T-cell (primary cell): ENCODE measurements at regions not wholly inside any gene's neighbourhood (a gene's known extent, or its start where the extent isn't known, plus 50 kb on each side); places are given as distances from the start of the nearest gene placed in this dataset.

Experiments used
- ATAC-seq, 4 experiments: fragments of 200-7000 bp in 3 of 4; fragments of 150-1000 bp in 1 of 4; cut with Tn5 transposase; replicated peaks in 1 of 4; 1 replicate in 3 of 4; 2 replicates in 1 of 4; pipeline ENCODE4 v1.10.0; 2021; ENCODE audit warnings: moderate library complexity in 3 of 4, mild to moderate bottlenecking in 2 of 4, moderate number of reproducible peaks in 1 of 4
- CTCF ChIA-PET, 2 donors: fragments of 300-600 bp; sonication (Branson Sonifier 250); formaldehyde crosslinking; loops; one replicate each; lab custom pipeline; 2022; ENCODE audit warnings: antibody characterized with exemption in 2 of 2; lab: Charles Lee
- POLR2A ChIA-PET, 2 donors: fragments of 300-600 bp; sonication (Branson Sonifier 250); formaldehyde crosslinking; loops; one replicate each; lab custom pipeline; 2022; ENCODE audit warnings: antibody characterized with exemption in 2 of 2; lab: Charles Lee
- DNase-seq, 35 experiments: peaks; one replicate each; pipeline versions ENCODE4 v3.0.0 to v3.0.0-alpha.2; 2013 to 2023
- H3K27ac ChIP-seq: one replicate; pipeline ENCODE4 v1.5.1; 2013; ENCODE audit warnings: low read length
- H3K27me3 ChIP-seq, 2 experiments: replicated peaks in 1 of 2; 1 replicate in 1 of 2; 2 replicates in 1 of 2; pipeline versions ENCODE4 v1.6.1 to v1.7.0; 2013; ENCODE audit warnings: low read length in 1 of 2, mixed read lengths in 1 of 2; ENCODE audit not compliant: control insufficient read depth in 2 of 2, insufficient read depth in 2 of 2; ENCODE audit errors: extremely low read depth in 1 of 2
- H3K36me3 ChIP-seq, 2 donors: 1 replicate in 1 of 2; 2 replicates in 1 of 2; pipeline versions ENCODE4 v1.6.1 to v1.7.0; 2013; ENCODE audit warnings: low read length in 1 of 2; ENCODE audit not compliant: control insufficient read depth in 2 of 2, insufficient read depth in 1 of 2; ENCODE audit errors: extremely low read depth in 1 of 2
- H3K4me1 ChIP-seq, 2 experiments: 1 replicate in 1 of 2; 2 replicates in 1 of 2; pipeline versions ENCODE4 v1.6.1 to v1.7.0; 2013; ENCODE audit warnings: low read length in 2 of 2, mixed read lengths in 1 of 2; ENCODE audit not compliant: insufficient read depth in 2 of 2, control insufficient read depth in 1 of 2; ENCODE audit errors: extremely low read depth in 1 of 2
- H3K4me3 ChIP-seq, 2 donors: 1 replicate in 1 of 2; 2 replicates in 1 of 2; pipeline versions ENCODE4 v1.5.1 to v1.7.0; 2013; ENCODE audit warnings: mild to moderate bottlenecking in 2 of 2, low read length in 1 of 2, moderate library complexity in 1 of 2; ENCODE audit not compliant: control insufficient read depth in 1 of 2; ENCODE audit errors: extremely low read depth in 1 of 2
- H3K9me3 ChIP-seq: 2 replicates; pipeline ENCODE4 v1.7.0; 2013
- H3K27ac Mint-ChIP-seq, 2 donors: one replicate each; pipeline ENCODE4 v1.8.0; 2020 to 2021; ENCODE audit warnings: mild to moderate bottlenecking in 2 of 2, mixed read lengths in 2 of 2
- H3K27me3 Mint-ChIP-seq, 2 donors: one replicate each; pipeline ENCODE4 v1.8.0; 2021 to 2022; ENCODE audit warnings: mixed read lengths in 2 of 2
- H3K36me3 Mint-ChIP-seq: one replicate; pipeline ENCODE4 v1.8.0; 2021; ENCODE audit warnings: mixed read lengths
- H3K4me1 Mint-ChIP-seq, 3 donors: one replicate each; pipeline ENCODE4 v1.8.0; 2020 to 2022; ENCODE audit warnings: mixed read lengths in 3 of 3, mild to moderate bottlenecking in 1 of 3
- H3K4me3 Mint-ChIP-seq, 3 donors: one replicate each; pipeline ENCODE4 v1.8.0; 2020 to 2022; ENCODE audit warnings: mild to moderate bottlenecking in 3 of 3, mixed read lengths in 3 of 3, moderate library complexity in 3 of 3
- H3K9me3 Mint-ChIP-seq, 3 donors: one replicate each; pipeline ENCODE4 v1.8.0; 2020 to 2022; ENCODE audit warnings: mixed read lengths in 3 of 3
- WGBS: methylation state at CpG from one replicate; pipeline ENCODE4 v1.1.5; 2013; ENCODE audit warnings: missing lambda C conversion rate; ENCODE audit not compliant: insufficient coverage; 5-methylcytosine and 5-hydroxymethylcytosine counted together

GRCh38 chr17:83194761-83195329, 115.4 kb downstream of the METRNL start:
- H3K27me3 Mint-ChIP-seq = peaks cover 0 to 2% of the 10 kb centered on the region in 2 donors
- Histone ChIP-seq H3K27ac (no peak overlapping the region), H3K27me3 (peaks cover 0 to 25% of the 10 kb centered on the region in 2 experiments), H3K36me3 (no peaks in the 10 kb centered on the region), H3K4me1 (peaks cover 5 to 40% of the 10 kb centered on the region in 2 experiments), H3K4me3 (no peak overlapping the region), H3K9me3 (no peaks in the 10 kb centered on the region)
- no peaks in the 10 kb centered on the region for H3K9me3 Mint-ChIP-seq
- peaks cover 21 to 26% (median 24%) of the 10 kb centered on the region in 3 donors for H3K4me1 Mint-ChIP-seq
- no peak overlapping the region for H3K27ac Mint-ChIP-seq
- ChIA-PET CTCF (no interaction called here), POLR2A (no interaction called here)
- DNase-seq (peak in 1 of 35 experiments; percentile 0), ATAC-seq (no peak)
- no peaks in the 10 kb centered on the region for H3K36me3 Mint-ChIP-seq
- WGBS = 95% methylated on average over 21 of the region's 24 CpGs
- no peak overlapping the region for H3K4me3 Mint-ChIP-seq

GRCh38 chr17:83195330-83196023, 116.1 kb downstream of the METRNL start:
- Mint-ChIP-seq H3K4me1 (peaks cover 27 to 32% (median 31%) of the 10 kb centered on the region in 3 donors), H3K27ac (no peak overlapping the region), H3K4me3 (no peak overlapping the region), H3K9me3 (no peaks in the 10 kb centered on the region), H3K27me3 (peaks cover 0 to 2% of the 10 kb centered on the region in 2 donors), H3K36me3 (no peaks in the 10 kb centered on the region)
- CTCF ChIA-PET = no interaction called here
- Histone ChIP-seq H3K9me3 (no peaks in the 10 kb centered on the region), H3K27ac (no peak overlapping the region), H3K4me1 (peaks cover 9 to 46% of the 10 kb centered on the region in 2 experiments), H3K36me3 (no peaks in the 10 kb centered on the region), H3K4me3 (no peak overlapping the region), H3K27me3 (peaks cover 0 to 25% of the 10 kb centered on the region in 2 experiments)
- POLR2A ChIA-PET = no interaction called here
- DNase-seq = peak in 2 of 35 experiments; percentile 0 to 2
- 81% methylated on average over 14 of the region's 20 CpGs for whole genome bisulfite sequencing
- no peak for ATAC-seq

- Mint-ChIP-seq H3K4me1 (peaks cover 32 to 37% (median 36%) of the 10 kb centered on the region in 3 donors), H3K36me3 (no peaks in the 10 kb centered on the region), H3K27ac (no peak overlapping the region), H3K27me3 (peaks cover 0 to 2% of the 10 kb centered on the region in 2 donors), H3K4me3 (no peak overlapping the region), H3K9me3 (no peaks in the 10 kb centered on the region)
- no peak overlapping the region for H3K27ac ChIP-seq
- ChIA-PET POLR2A (no interaction called here), CTCF (no interaction called here)
- no peak overlapping the region for H3K4me3 ChIP-seq
- H3K27me3 ChIP-seq = peaks cover 0 to 25% of the 10 kb centered on the region in 2 experiments
- no peak for ATAC-seq
- H3K36me3 ChIP-seq = no peaks in the 10 kb centered on the region
- DNase-seq = peak in 1 of 35 experiments; percentile 0
- peaks cover 10 to 47% of the 10 kb centered on the region in 2 experiments for H3K4me1 ChIP-seq
- 89% methylated on average over 6 of the region's 9 CpGs for WGBS
- H3K9me3 ChIP-seq = no peaks in the 10 kb centered on the region
Measured at GRCh38 chr17:83196024-83196365, 116.6 kb downstream of the METRNL start.

GRCh38 chr17:83196366-83196765, 117.0 kb downstream of the METRNL start:
- H3K4me3 Mint-ChIP-seq = no peak overlapping the region
- no peaks in the 10 kb centered on the region for H3K9me3 Mint-ChIP-seq
- ChIA-PET POLR2A (no interaction called here), CTCF (no interaction called here)
- Histone ChIP-seq H3K9me3 (no peaks in the 10 kb centered on the region), H3K36me3 (no peaks in the 10 kb centered on the region), H3K4me3 (no peak overlapping the region), H3K4me1 (peaks cover 10 to 48% of the 10 kb centered on the region in 2 experiments), H3K27ac (no peak overlapping the region), H3K27me3 (peaks cover 0 to 25% of the 10 kb centered on the region in 2 experiments)
- peaks cover 36 to 41% (median 40%) of the 10 kb centered on the region in 3 donors for H3K4me1 Mint-ChIP-seq
- H3K27me3 Mint-ChIP-seq = peaks cover 0 to 2% of the 10 kb centered on the region in 2 donors
- DNase-seq (peak in 2 of 35 experiments; percentile 0 to 3), ATAC-seq (no peak)
- H3K36me3 Mint-ChIP-seq = no peaks in the 10 kb centered on the region
- 87% methylated on average over 10 of the region's 10 CpGs for WGBS
- H3K27ac Mint-ChIP-seq = no peak overlapping the region

GRCh38 chr17:83196973-83197880, 117.8 kb downstream of the METRNL start:
- Histone ChIP-seq H3K27ac (no peak overlapping the region), H3K4me1 (peaks cover 10 to 54% of the 10 kb centered on the region in 2 experiments), H3K4me3 (no peak overlapping the region), H3K9me3 (no peaks in the 10 kb centered on the region), H3K36me3 (no peaks in the 10 kb centered on the region), H3K27me3 (peaks cover 0 to 22% of the 10 kb centered on the region in 2 experiments)
- ATAC-seq (no peak), DNase-seq (peak in 2 of 35 experiments; percentile 0 to 1)
- H3K27ac Mint-ChIP-seq = no peak overlapping the region
- 95% methylated on average over 21 of the region's 24 CpGs for WGBS
- peaks cover 0 to 2% of the 10 kb centered on the region in 2 donors for H3K27me3 Mint-ChIP-seq
- H3K36me3 Mint-ChIP-seq = no peaks in the 10 kb centered on the region
- ChIA-PET POLR2A (interaction anchor here in 1 of 2 donors (0.7 kb wide), 1 partner anchor 71 kb away, joined by 9 read pairs; no protein-coding TSS in a partner anchor), CTCF (no interaction called here)
- no peak overlapping the region for H3K4me3 Mint-ChIP-seq
- H3K4me1 Mint-ChIP-seq = peaks cover 39 to 44% (median 43%) of the 10 kb centered on the region in 3 donors
- no peaks in the 10 kb centered on the region for H3K9me3 Mint-ChIP-seq
